ENCODE measurements at regions not wholly inside any gene's neighbourhood (a gene's known extent, or its start where the extent isn't known, plus 50 kb on each side); places are given as distances from the start of the nearest gene placed in this dataset.

- no peaks in the 10 kb centered on the region for H3K4me1 ChIP-seq
- H3K36me3 ChIP-seq: no peaks in the 10 kb centered on the region
- H3K4me3 ChIP-seq: no peak overlapping the region
- H3K9me3 ChIP-seq: no peaks in the 10 kb centered on the region
- TF ChIP-seq POLR2A (IDR thresholded peaks at IDR 0.05) (no peak), CTCF (IDR thresholded peaks at IDR 0.05) (no peak), POLR2AphosphoS5 (IDR thresholded peaks at IDR 0.05; ENCODE audit: insufficient read depth in 1 of 2, low read depth in 1 of 2) (no peak)
- no peak overlapping the region for H3K27ac ChIP-seq
- DNase-seq (ENCODE audit: extremely low spot score in 2 of 2): no peak
- intact Hi-C loops (cut with DNase I): no loop called here
- no peaks in the 10 kb centered on the region for H3K27me3 ChIP-seq
Measured at GRCh38 chr1:232899268-232899667, 51.1 kb upstream of the NTPCR start.

GRCh38 chr1:232899839-232900238 is 50.6 kb upstream of the NTPCR start:
- Histone ChIP-seq H3K27me3 (no peaks in the 10 kb centered on the region), H3K4me3 (no peak overlapping the region), H3K36me3 (no peaks in the 10 kb centered on the region), H3K4me1 (no peaks in the 10 kb centered on the region), H3K9me3 (no peaks in the 10 kb centered on the region), H3K27ac (no peak overlapping the region)
- DNase-seq (ENCODE audit: extremely low spot score in 2 of 2): no peak
- TF ChIP-seq POLR2A (IDR thresholded peaks at IDR 0.05) (no peak), CTCF (IDR thresholded peaks at IDR 0.05) (no peak), POLR2AphosphoS5 (IDR thresholded peaks at IDR 0.05; ENCODE audit: insufficient read depth in 1 of 2, low read depth in 1 of 2) (no peak)
- intact Hi-C loops (cut with DNase I): no loop called here

Measured in vagina (tissue), 2 donors.